Inferior parietal cortex (tissue), 1 donor: ENCODE measurements at regions not wholly inside any gene's neighbourhood (a gene's known extent, or its start where the extent isn't known, plus 50 kb on each side); places are given as distances from the start of the nearest gene placed in this dataset.
A peak's percentile ranks its signal among the peaks of the same experiment; 100 is the strongest.
"Not testable (repeated sequence)": the region's sequence is repeated elsewhere in the genome, so short reads cannot be mapped to it uniquely, and the experiment has no call there.

Source experiments
- DNase-seq: peaks from one replicate; pipeline ENCODE4 v3.0.0-alpha.2; 2016; ENCODE audit errors: extremely low spot score

- DNase-seq = no peak
These were observed 841.6 kb upstream of the SLC39A10 start for GRCh38 chr2:194815475-194815874.

DNA sequence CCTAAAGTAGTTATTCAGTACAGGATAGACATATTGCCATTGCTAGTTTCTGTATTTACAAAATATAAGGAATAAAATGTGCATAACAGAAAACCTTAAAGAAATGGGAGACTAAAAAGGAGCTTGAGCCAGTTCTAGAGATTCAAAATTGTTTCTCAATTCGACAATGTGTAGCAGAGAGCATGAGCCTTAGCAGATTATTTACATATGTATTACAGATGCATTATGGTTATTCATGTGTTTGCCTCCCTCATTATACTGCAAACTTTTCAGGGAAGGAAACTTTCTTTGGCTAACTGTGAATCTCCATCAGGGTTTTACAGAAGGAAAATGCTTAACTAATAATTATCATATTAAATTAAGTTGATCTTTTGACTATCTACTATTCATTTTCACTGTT is 854.4 kb upstream of the SLC39A10 start:
- no peak for DNase-seq

- not testable (repeated sequence) for DNase-seq
These were observed 870.0 kb upstream of the SLC39A10 start for GRCh38 chr2:194787071-194787470.

DNA sequence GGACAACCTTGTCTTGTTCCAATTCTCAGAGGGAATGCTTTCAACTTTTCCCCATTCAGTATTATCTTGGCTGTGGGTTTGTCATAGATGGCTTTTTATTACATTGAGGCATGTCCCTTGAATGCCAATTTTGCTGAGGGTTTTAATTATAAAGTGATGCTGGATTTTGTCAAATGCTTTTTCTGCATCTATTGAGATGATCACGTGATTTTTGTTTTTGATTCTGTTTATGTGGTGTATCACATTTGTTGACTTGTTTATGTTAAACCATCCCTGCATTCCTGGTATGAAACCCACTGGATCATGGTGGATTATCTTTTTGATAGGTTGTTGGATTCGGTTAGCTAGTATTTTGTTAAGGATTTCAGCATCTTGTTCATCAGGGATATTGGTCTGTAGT is 885.6 kb upstream of the SLC39A10 start:
- not testable (repeated sequence) for DNase-seq

DNA sequence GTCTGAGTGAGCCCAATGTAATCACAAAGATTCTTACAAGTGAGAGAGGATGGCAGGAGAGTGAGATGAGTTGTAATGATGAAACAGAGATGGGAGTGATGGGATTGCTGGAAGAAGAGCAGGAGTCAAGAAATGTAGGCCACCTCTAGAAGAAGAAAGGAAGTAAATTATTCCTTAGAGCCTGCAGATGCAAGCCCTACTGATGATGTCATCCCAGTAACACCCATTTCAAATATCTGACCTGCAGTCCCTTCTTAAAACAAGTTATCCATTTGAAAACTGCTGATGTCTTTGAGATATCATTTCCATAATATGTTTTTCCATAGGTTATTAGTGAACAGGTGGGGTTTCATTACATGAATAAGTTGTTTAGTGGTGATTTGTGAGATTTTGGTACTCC is 888.0 kb upstream of the SLC39A10 start:
- no peak for DNase-seq

DNA sequence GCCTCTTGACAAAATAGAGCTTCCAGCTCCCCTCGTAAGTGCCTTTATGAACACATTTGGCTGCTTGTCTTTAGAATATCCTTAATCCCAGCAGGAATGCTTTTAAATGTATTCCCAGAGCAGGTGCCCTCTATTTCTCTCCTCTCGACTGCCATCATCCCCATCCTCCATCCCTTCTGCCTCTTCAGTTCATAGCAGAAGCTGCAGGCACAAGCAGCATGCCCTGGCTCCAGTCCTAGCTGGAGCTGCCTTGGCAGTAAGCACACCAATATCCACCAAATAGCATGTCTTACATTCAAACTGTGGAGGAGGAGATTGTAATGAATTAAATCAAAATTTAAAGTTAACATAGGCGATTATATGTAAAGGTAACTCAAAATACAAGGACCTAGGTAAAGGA is 891.3 kb upstream of the SLC39A10 start:
- DNase-seq = no peak

GRCh38 chr2:194750926-194751325 is 906.1 kb upstream of the SLC39A10 start:
- DNase-seq = no peak

GRCh38 chr2:194745557-194746146 is 911.4 kb upstream of the SLC39A10 start:
- no peak for DNase-seq

DNA sequence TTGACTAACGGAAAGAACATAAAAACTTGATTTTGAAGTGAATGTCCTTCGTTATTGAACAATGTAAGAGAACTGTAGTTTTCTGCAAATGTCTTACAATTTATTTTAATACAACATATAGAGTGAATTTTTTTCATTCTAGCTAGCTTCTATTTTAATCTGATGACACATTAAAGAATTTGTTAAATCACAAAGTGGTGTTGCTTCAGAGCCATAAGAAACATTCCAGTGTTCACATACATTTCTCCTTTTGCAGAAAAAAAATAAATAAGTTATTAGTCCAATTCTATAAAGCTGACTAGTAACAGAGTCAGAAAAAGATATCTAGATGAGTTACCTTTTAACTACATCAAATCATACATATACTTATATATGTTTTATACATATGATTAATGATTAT is 914.3 kb upstream of the SLC39A10 start:
- DNase-seq = no peak

DNA sequence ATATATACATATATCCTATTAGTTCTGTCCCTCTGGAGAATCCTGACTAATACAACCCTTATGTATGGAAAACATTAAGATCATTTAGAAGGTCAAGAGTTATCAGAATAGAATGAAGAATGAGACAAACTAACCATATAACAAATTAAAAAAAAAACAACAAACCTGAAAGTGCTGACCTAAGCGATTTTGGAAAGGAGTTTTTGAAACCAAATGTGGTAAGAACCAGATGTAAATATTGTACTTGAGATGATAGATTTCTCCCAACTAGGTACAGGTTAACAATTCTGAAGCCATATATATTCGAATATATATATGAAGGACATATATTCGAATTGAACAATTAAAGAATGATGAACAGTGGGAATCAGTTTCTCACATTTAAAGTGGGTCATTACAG is 917.8 kb upstream of the SLC39A10 start:
- DNase-seq = no peak

DNA sequence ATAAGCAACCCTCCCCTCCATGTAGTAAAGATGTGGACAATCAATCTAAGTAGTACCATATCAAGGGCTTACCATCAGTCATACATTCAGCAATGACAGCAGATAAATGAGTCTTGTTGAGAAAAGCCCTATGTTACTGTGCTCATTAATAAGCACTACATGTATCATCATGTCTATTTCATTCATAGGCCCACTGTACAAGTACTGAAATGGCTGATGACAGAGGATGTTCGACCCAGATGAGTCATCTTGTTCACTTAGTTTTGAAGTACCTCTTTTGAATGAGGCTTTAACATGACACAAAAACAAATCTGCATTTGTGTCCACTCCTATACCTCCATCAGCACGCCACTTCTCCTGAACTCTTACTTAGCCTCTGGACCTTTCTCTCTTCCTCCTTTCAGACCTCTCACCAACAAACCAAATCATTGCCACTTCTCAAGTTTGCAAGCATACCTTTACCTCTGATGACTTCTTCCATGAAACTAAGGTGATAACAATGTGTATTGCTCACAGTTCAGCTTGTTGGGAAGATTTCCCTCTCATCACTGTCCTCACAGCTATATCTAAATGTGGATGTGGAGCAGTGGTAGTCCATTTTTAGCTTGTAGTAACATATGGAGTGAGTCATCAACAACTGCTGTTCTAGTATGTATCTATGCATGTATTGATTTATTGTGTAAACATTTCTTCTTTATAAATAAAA is 921.0 kb upstream of the SLC39A10 start:
- peak; percentile 21 for DNase-seq

DNA sequence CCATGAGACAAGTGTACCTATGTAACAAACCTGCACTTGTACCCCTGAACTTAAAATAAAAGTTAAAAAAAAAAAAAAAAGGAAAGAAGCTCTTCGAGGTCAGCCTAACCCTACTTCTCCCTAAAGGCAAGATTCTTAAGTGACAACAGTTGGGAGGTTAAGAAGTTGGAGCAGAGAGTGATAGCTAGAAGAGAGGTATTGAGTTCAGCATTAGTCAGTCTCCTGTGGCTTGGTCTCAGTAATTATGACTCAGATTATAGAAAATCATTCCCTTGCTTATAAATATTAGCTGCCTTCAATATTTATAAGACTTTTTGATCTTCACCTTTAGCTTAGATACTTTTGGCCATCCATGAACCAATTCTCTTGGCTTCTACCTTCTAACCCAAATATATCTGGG is 926.8 kb upstream of the SLC39A10 start:
- DNase-seq = no peak

DNA sequence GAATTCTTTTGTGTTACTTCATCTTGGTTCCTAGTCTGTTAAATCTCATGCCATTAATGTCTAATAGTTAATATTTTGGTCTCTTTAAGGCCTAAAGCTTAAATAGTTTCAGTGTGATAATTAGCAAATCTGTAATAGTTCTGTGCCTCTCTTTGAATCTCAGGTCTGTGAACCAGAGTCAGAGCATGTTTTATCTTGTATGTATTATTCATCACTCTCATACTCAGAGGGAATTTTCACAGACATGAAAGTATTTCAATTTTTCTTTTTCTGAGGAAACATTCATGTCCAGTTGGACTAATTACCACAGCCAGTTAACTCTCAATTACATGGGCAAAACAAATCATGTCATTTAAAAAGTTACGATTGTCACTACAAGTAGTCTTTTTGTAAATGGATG is 931.9 kb upstream of the SLC39A10 start:
- DNase-seq = no peak

GRCh38 chr2:194723446-194723845 is 933.6 kb upstream of the SLC39A10 start:
- peak; percentile 71 for DNase-seq

GRCh38 chr2:194721227-194721626 is 935.8 kb upstream of the SLC39A10 start:
- DNase-seq = no peak

- no peak for DNase-seq
These were observed 936.6 kb upstream of the SLC39A10 start for GRCh38 chr2:194720462-194720861.

DNA sequence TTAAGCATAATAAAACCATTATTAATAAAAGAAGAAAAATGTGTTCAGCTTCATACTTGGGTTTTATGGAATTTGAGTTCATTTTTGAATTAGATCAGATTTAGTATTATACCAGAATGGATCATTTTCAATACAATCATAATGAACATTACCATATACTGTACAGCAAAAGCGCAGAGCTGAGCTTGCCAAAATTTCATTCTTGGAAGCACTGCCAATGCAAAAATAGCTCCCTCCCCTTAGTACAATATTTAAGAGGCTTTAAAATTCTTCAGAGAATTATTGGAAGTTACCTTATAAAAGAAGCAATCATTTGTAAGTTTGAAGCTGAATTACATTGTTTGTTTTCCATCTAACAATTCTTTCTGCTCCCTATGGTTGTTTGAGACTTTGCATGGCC is 938.1 kb upstream of the SLC39A10 start:
- no peak for DNase-seq

DNA sequence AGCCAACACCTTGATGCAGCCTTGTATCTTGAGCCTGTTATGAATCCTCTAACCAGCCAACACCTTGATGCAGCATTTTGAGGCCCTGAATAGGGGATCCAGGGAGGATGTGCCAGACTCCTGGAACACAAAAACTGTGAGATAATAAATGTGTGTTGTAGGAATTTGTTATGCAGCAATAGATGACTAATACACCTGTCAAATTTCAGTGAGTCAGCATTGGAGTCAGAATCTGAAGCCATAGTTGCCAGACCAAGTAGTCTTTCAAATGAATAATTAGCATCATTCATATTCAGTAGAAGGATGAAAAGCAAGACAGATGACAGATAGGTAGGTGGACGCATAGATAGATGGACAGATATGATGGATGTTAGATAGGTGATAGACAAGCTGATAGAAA is 942.5 kb upstream of the SLC39A10 start:
- no peak for DNase-seq

DNA sequence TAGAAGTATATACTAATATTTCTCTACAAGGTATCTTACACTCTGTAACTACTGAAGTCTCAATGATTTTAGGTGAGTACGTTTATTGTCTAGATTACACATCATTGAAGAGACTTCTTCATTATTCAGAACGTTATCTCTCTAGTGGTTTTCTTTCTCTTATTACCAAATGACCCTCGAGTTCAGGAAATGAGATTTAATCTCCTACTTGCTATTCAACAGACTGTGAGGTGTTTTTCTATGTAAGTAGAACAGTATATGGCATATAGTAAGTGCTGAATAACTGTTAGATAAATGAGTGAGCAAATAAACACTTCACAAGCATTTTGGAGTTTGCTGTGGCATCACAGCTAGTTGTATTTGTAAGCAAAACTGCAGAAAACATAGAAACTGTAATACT is 947.2 kb upstream of the SLC39A10 start:
- no peak for DNase-seq

GRCh38 chr2:194706179-194706578 is 950.8 kb upstream of the SLC39A10 start:
- DNase-seq = no peak

DNA sequence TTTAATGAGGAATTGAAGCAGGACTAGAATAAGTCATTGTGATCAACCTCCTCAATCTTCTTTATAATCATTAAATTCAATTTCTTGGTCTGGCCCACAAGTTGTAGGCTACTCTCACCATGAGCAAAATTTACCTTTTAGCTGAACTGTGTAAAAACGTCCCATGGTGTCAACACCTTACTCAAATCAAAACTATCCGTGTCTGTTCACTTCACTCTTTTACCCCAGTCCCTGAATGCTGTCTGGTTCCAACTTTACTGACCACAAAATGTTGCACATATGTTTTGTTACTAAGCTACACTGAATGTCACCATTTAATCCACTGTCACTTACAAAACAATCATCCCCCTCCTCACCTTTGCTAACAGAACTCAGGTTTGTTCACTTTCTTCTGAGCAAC is 951.6 kb upstream of the SLC39A10 start:
- DNase-seq = no peak

- DNase-seq = no peak
These were observed 956.3 kb upstream of the SLC39A10 start for GRCh38 chr2:194700726-194701125.

- DNase-seq = no peak
These were observed 956.9 kb upstream of the SLC39A10 start for GRCh38 chr2:194700116-194700515.

GRCh38 chr2:194698012-194698411 is 959.0 kb upstream of the SLC39A10 start:
- no peak for DNase-seq
